H1 (cell line): ENCODE measurements at regions not wholly inside any gene's neighbourhood (a gene's known extent, or its start where the extent isn't known, plus 50 kb on each side); places are given as distances from the start of the nearest gene placed in this dataset.

Experiments used
- CTCF ChIA-PET: fragments of 300-600 bp; sonication (Branson Sonifier 250); formaldehyde crosslinking; loops from one replicate; lab custom pipeline; 2021; ENCODE audit not compliant: partially characterized antibody; lab: Charles Lee
- POLR2A ChIA-PET: fragments of 300-600 bp; sonication (Branson Sonifier 250); formaldehyde crosslinking; loops from one replicate; lab custom pipeline; 2021; ENCODE audit warnings: inconsistent platforms; ENCODE audit not compliant: partially characterized antibody; lab: Charles Lee
- DNase-seq, 2 experiments: peaks; one replicate each; pipeline versions ENCODE4 v3.0.0 to v3.0.0-alpha.2; 2010 to 2022; ENCODE audit warnings: low spot score in 2 of 2, low read depth in 1 of 2, mixed read lengths in 1 of 2
- FAIRE-seq: peaks from 2 replicates; lab custom pipeline; 2011; peaks lifted over from hg19 to GRCh38; lab: Jason Lieb, UNC
- H2AFZ ChIP-seq: 2 replicates; pipeline ENCODE4 v1.8.1; 2012; ENCODE audit warnings: low read length, inconsistent platforms
- H2AK5ac ChIP-seq: 2 replicates; pipeline ENCODE4 v1.6.1; 2013; ENCODE audit warnings: low read depth, low read length
- H2BK120ac ChIP-seq: replicated peaks from 2 replicates; pipeline ENCODE3; 2013; ENCODE audit warnings: low read depth, low read length, inconsistent platforms
- H2BK12ac ChIP-seq: 2 replicates; pipeline ENCODE4 v1.6.1; 2013; ENCODE audit warnings: low read depth, low read length
- H2BK15ac ChIP-seq: 2 replicates; pipeline ENCODE4 v1.6.1; 2013; ENCODE audit warnings: low read length
- H2BK20ac ChIP-seq: 2 replicates; pipeline ENCODE4 v1.6.1; 2013; ENCODE audit warnings: low read length
- H2BK5ac ChIP-seq: 2 replicates; pipeline ENCODE4 v1.6.1; 2013; ENCODE audit warnings: low read depth, low read length
- H3K14ac ChIP-seq: 2 replicates; pipeline ENCODE4 v1.6.1; 2013; ENCODE audit warnings: inconsistent platforms; ENCODE audit not compliant: insufficient read length
- H3K18ac ChIP-seq: 2 replicates; pipeline ENCODE4 v1.6.1; 2013; ENCODE audit warnings: low read length; ENCODE audit errors: extremely low read depth
- H3K23ac ChIP-seq: 2 replicates; pipeline ENCODE4 v1.6.1; 2013; ENCODE audit warnings: inconsistent platforms; ENCODE audit not compliant: insufficient read length
- H3K23me2 ChIP-seq: 2 replicates; pipeline ENCODE4 v1.6.1; 2013; ENCODE audit warnings: low read depth, low read length
- H3K27ac ChIP-seq: 2 replicates; pipeline ENCODE4 v1.6.1; 2011; ENCODE audit warnings: low read depth, low read length, inconsistent platforms
- H3K27me3 ChIP-seq, 4 experiments: replicated peaks in 1 of 4; 1 replicate in 1 of 4; 2 replicates in 3 of 4; pipeline versions ENCODE4 v1.6.1 to v1.8.1; 2011 to 2013; ENCODE audit warnings: low read length in 3 of 4, mild to moderate bottlenecking in 3 of 4, inconsistent platforms in 2 of 4, mixed read lengths in 2 of 4, moderate library complexity in 1 of 4; ENCODE audit not compliant: control insufficient read depth in 3 of 4, insufficient read depth in 3 of 4; ENCODE audit errors: extremely low read depth in 1 of 4
- H3K36me3 ChIP-seq, 4 experiments: 2 replicates each; pipeline versions ENCODE4 v1.6.1 to v1.8.1; 2011 to 2013; ENCODE audit warnings: mild to moderate bottlenecking in 4 of 4, low read length in 3 of 4, moderate library complexity in 2 of 4, control low read depth in 1 of 4, inconsistent platforms in 1 of 4; ENCODE audit not compliant: insufficient read depth in 4 of 4, control insufficient read depth in 2 of 4
- H3K4ac ChIP-seq: replicated peaks from 2 replicates; pipeline ENCODE3; 2013; ENCODE audit warnings: low read length, low read depth, mixed read lengths, inconsistent platforms; ENCODE audit not compliant: insufficient read length
- H3K4me1 ChIP-seq, 4 experiments: replicated peaks in 1 of 4; 1 replicate in 1 of 4; 2 replicates in 3 of 4; pipeline versions ENCODE4 v1.6.1 to v1.8.1; 2011 to 2013; ENCODE audit warnings: low read length in 3 of 4, inconsistent platforms in 2 of 4, mixed read lengths in 1 of 4; ENCODE audit not compliant: insufficient read depth in 4 of 4, control insufficient read depth in 3 of 4
- H3K4me2 ChIP-seq, 2 experiments: 2 replicates each; pipeline versions ENCODE4 v1.6.1 to v1.8.1; 2011 to 2013; ENCODE audit warnings: low read depth in 2 of 2, low read length in 2 of 2, control low read depth in 1 of 2, inconsistent platforms in 1 of 2, mild to moderate bottlenecking in 1 of 2; ENCODE audit not compliant: insufficient read depth in 1 of 2
- H3K4me3 ChIP-seq, 4 experiments: fragments of 200-600, 300-600 bp in 1 of 4; sonication (generic), shearing (Covaris generic), sonication (Bioruptor Twin) in 1 of 4; 2 replicates each; pipeline versions ENCODE4 v1.5.1 to v1.8.1; 2011 to 2016; ENCODE audit warnings: low read length in 4 of 4, low read depth in 3 of 4, control low read depth in 2 of 4, inconsistent platforms in 2 of 4, mild to moderate bottlenecking in 2 of 4, mixed read lengths in 1 of 4, moderate library complexity in 1 of 4; ENCODE audit not compliant: insufficient read depth in 2 of 4; ENCODE audit errors: extremely low read depth in 1 of 4
- H3K56ac ChIP-seq: replicated peaks from 2 replicates; pipeline ENCODE3; 2013; ENCODE audit warnings: low read depth, mild to moderate bottlenecking, mixed read lengths, low read length, inconsistent platforms; ENCODE audit not compliant: insufficient read length
- H3K79me1 ChIP-seq: 2 replicates; pipeline ENCODE4 v1.6.1; 2013; ENCODE audit warnings: low read depth, low read length, control low read depth
- H3K79me2 ChIP-seq, 2 experiments: 2 replicates each; pipeline versions ENCODE4 v1.6.1 to v1.8.1; 2012 to 2013; ENCODE audit warnings: low read length in 2 of 2, mild to moderate bottlenecking in 2 of 2, inconsistent platforms in 1 of 2; ENCODE audit not compliant: insufficient read depth in 2 of 2, control insufficient read depth in 1 of 2
- H3K9ac ChIP-seq, 4 experiments: replicated peaks in 1 of 4; 1 replicate in 1 of 4; 2 replicates in 3 of 4; pipeline versions ENCODE4 v1.6.1 to v1.8.1; 2011 to 2013; ENCODE audit warnings: low read depth in 3 of 4, low read length in 3 of 4, control low read depth in 2 of 4, mild to moderate bottlenecking in 2 of 4, moderate library complexity in 2 of 4, inconsistent platforms in 1 of 4; ENCODE audit errors: extremely low read depth in 1 of 4
- H3K9me3 ChIP-seq, 2 experiments: 2 replicates each; pipeline versions ENCODE4 v1.6.1 to v1.8.1; 2012 to 2013; ENCODE audit warnings: mild to moderate bottlenecking in 2 of 2, moderate library complexity in 2 of 2, control low read depth in 1 of 2, inconsistent platforms in 1 of 2, low read depth in 1 of 2, low read length in 1 of 2, mixed read lengths in 1 of 2; ENCODE audit not compliant: insufficient read depth in 2 of 2
- H4K20me1 ChIP-seq, 2 experiments: replicated peaks in 1 of 2; 2 replicates each; pipeline versions ENCODE3 to v1.8.1; 2011 to 2013; ENCODE audit warnings: inconsistent platforms in 2 of 2, low read length in 2 of 2, mild to moderate bottlenecking in 1 of 2; ENCODE audit not compliant: insufficient read depth in 2 of 2, control insufficient read depth in 1 of 2
- H4K5ac ChIP-seq: 2 replicates; pipeline ENCODE4 v1.6.1; 2013; ENCODE audit warnings: low read length, low read depth, mixed read lengths, inconsistent platforms; ENCODE audit not compliant: insufficient read length
- H4K8ac ChIP-seq: 2 replicates; pipeline ENCODE4 v1.8.0; 2013; ENCODE audit warnings: mild to moderate bottlenecking, moderate library complexity, low read length, inconsistent platforms; ENCODE audit not compliant: insufficient read depth; ENCODE audit errors: extremely low read depth
- H4K91ac ChIP-seq: replicated peaks from 2 replicates; pipeline ENCODE3; 2013; ENCODE audit warnings: low read length, mixed read lengths, inconsistent platforms; ENCODE audit not compliant: insufficient read length
- ATF2 ChIP-seq: IDR thresholded peaks from 2 replicates; pipeline ENCODE4 v1.6.1; 2012; ENCODE audit warnings: low read length, inconsistent platforms
- BCL11A ChIP-seq, 2 experiments: IDR thresholded peaks; one replicate each; pipeline ENCODE4 v1.6.1; 2011; ENCODE audit warnings: low read depth in 2 of 2, low read length in 2 of 2, mild to moderate bottlenecking in 2 of 2
- CEBPB ChIP-seq: IDR thresholded peaks from 2 replicates; pipeline ENCODE4 v1.6.1; 2012; ENCODE audit warnings: low read depth, low read length
- EGR1 ChIP-seq: IDR thresholded peaks from 2 replicates; pipeline ENCODE4 v1.6.1; 2011; ENCODE audit warnings: low read depth, low read length, borderline replicate concordance
- EZH2 ChIP-seq: fragments of 200-600 bp; sonication (generic); IDR thresholded peaks from 2 replicates; pipeline ENCODE4 v1.7.1; 2012; ENCODE audit warnings: low read depth, mild to moderate bottlenecking, moderate library complexity, low read length, inconsistent platforms; ENCODE audit not compliant: severe bottlenecking
- FOSL1 ChIP-seq: IDR thresholded peaks from 2 replicates; pipeline ENCODE4 v1.6.1; 2011; ENCODE audit warnings: mild to moderate bottlenecking, low read depth, low read length, moderate library complexity; ENCODE audit not compliant: insufficient read depth
- MAFK ChIP-seq: IDR thresholded peaks from 2 replicates; pipeline ENCODE4 v1.6.1; 2012; ENCODE audit warnings: low read depth, mild to moderate bottlenecking, improper control_type of control experiment, low read length
- RAD21 ChIP-seq, 2 experiments: IDR thresholded peaks in 1 of 2; conservative IDR thresholded peaks in 1 of 2; 2 replicates each; pipeline ENCODE4 v1.6.1; 2011; ENCODE audit warnings: low read depth in 2 of 2, low read length in 2 of 2, improper control_type of control experiment in 1 of 2, inconsistent platforms in 1 of 2, mild to moderate bottlenecking in 1 of 2, moderate library complexity in 1 of 2
- RXRA ChIP-seq: IDR thresholded peaks from 2 replicates; pipeline ENCODE4 v1.6.1; 2011; ENCODE audit warnings: low read depth, mild to moderate bottlenecking, low read length, moderate library complexity; ENCODE audit not compliant: insufficient read depth
- SRF ChIP-seq: IDR thresholded peaks from 2 replicates; pipeline ENCODE4 v1.6.1; 2011; ENCODE audit warnings: mild to moderate bottlenecking, low read depth, low read length, moderate library complexity
- TAF7 ChIP-seq: optimal IDR thresholded peaks from 2 replicates; pipeline ENCODE3; 2011; ENCODE audit warnings: low read depth, mild to moderate bottlenecking, inconsistent platforms, low read length, moderate library complexity, borderline replicate concordance
- WGBS, 2 experiments: shearing (Covaris generic) in 1 of 2; methylation state at CpG; one replicate each; pipeline versions ENCODE4 v1.1.6 to v1.1.7; 2013 to 2015; ENCODE audit warnings: low lambda C conversion rate in 2 of 2, mixed read lengths in 2 of 2, inconsistent platforms in 1 of 2, low coverage in 1 of 2, missing lambda C conversion rate in 1 of 2; ENCODE audit not compliant: insufficient replicate concordance in 2 of 2, insufficient coverage in 1 of 2, insufficient read length in 1 of 2; ENCODE audit errors: extremely low coverage in 1 of 2, missing lambda C conversion rate in 1 of 2; 5-methylcytosine and 5-hydroxymethylcytosine counted together

DNA sequence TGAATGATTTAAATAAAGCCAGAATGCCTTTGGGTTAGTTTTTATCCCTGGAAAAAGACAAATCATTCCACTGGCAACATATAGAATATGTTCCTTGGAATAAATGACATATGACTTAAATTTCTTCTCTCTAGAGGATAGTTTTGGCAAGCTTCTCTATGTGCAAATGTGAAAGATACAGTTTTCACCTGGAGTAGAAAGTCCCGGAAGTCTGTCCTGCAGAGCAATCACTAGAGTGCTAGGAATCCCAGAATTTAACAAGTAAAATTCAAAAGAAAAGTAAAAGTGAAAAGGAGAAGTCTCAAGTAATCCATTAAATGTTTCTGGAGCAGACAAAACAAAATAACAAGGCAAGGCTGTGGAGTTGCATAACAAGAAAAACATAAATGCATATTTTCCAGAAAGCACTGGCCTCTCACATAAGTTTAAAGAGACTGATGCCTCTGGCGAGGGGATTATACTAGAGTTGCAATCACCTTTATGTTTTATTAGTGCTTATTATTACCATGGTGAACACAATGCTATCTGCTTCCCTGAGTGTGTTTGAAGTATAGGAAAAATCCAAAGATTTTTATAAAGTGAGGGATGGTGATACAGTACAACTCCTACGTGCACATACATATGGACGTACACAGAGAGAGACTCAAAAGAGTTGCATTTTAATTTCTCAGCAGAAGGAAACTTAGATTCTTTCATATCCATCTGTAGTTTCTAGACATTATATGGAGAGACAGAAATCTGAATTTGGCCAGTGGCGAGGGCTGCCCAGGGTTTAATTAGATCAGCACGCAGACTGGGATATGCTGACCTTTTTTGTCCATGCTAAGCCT, 188.3 kb upstream of the ANKRD55 start:
- no peak overlapping the region for H3K9ac ChIP-seq
- FAIRE-seq (no peak), DNase-seq (no peak)
- no peak overlapping the region for H4K91ac ChIP-seq
- no peak overlapping the region for H4K8ac ChIP-seq
- H3K27ac ChIP-seq, result no peak overlapping the region
- H3K23ac ChIP-seq, result no peak overlapping the region
- no peak overlapping the region for H2BK12ac ChIP-seq
- no peak overlapping the region for H3K18ac ChIP-seq
- WGBS, 2 experiments, result 93% methylated on average over 6 of the region's 6 CpGs; no CpG with 5 or more reads in 1 of the 2 experiments
- H3K4me2 ChIP-seq, result no peak overlapping the region
- no peaks in the 10 kb centered on the region for H4K20me1 ChIP-seq
- no peaks in the 10 kb centered on the region for H3K27me3 ChIP-seq
- H2BK20ac ChIP-seq, result no peak overlapping the region
- no peak overlapping the region for H3K4ac ChIP-seq
- no peak overlapping the region for H2BK15ac ChIP-seq
- H3K14ac ChIP-seq, result no peak overlapping the region
- ChIA-PET CTCF (interaction anchor here (1.0 kb wide), 1 partner anchor 436 kb away, joined by 3 read pairs; no protein-coding TSS in a partner anchor), POLR2A (no interaction called here)
- no peaks in the 10 kb centered on the region for H3K4me1 ChIP-seq
- H3K79me2 ChIP-seq, result no peaks in the 10 kb centered on the region
- no peaks in the 10 kb centered on the region for H3K79me1 ChIP-seq
- no peak overlapping the region for H2AFZ ChIP-seq
- no peak overlapping the region for H4K5ac ChIP-seq
- H3K9me3 ChIP-seq, result peaks cover 2 to 6% of the 10 kb centered on the region in 2 experiments; a peak in 2 of 4 replicates
- no peak overlapping the region for H2BK5ac ChIP-seq
- H3K4me3 ChIP-seq, result no peak overlapping the region
- no peaks in the 10 kb centered on the region for H3K36me3 ChIP-seq
- H2BK120ac ChIP-seq, result no peak overlapping the region
- H3K23me2 ChIP-seq, result no peaks in the 10 kb centered on the region; the same call in 1 of the 2 replicates
- H3K56ac ChIP-seq, result no peak overlapping the region
- H2AK5ac ChIP-seq, result no peak overlapping the region
- TF ChIP-seq SRF (no peak), TAF7 (no peak), FOSL1 (no peak), MAFK (no peak), ATF2 (no peak), BCL11A (IDR thresholded peaks at IDR 0.05; ENCODE audit: low read depth in 2 of 2, low read length in 2 of 2) (no peak), RAD21 (IDR thresholded peaks at IDR 0.05 in 1 of 2, conservative IDR thresholded peaks at IDR 0.05 in 1 of 2; ENCODE audit: low read depth in 2 of 2, low read length in 2 of 2) (no peak), CEBPB (no peak), EGR1 (no peak), EZH2 (no peak), RXRA (no peak)
